NOMO-1 treated with dmso at 0.1 percent for 144 hours (cell line): ENCODE measurements at regions not wholly inside any gene's neighbourhood (a gene's known extent, or its start where the extent isn't known, plus 50 kb on each side); places are given as distances from the start of the nearest gene placed in this dataset.
A peak's percentile ranks its signal among the peaks of the same experiment; 100 is the strongest.

ENCODE experiments used
- DNase-seq: peaks from one replicate; lab custom pipeline; 2025; ENCODE audit not compliant: unreplicated experiment; lab: John Stamatoyannopoulos, UW

- no peak for DNase-seq
Observed at GRCh38 chr17:79405823-79406222, 205.0 kb downstream of the RBFOX3 start.

- no peak for DNase-seq
Observed at GRCh38 chr17:79404136-79404911, 206.5 kb downstream of the RBFOX3 start.

GRCh38 chr17:79401704-79402674 lies 208.9 kb downstream of the RBFOX3 start:
- DNase-seq, result no peak

- peak; percentile 50 for DNase-seq
Observed at GRCh38 chr17:79400989-79401703, 209.7 kb downstream of the RBFOX3 start.

GRCh38 chr17:79399610-79400144 lies 211.2 kb downstream of the RBFOX3 start:
- DNase-seq, result no peak

- DNase-seq, result no peak
Observed at GRCh38 chr17:79398441-79398840, 212.4 kb downstream of the RBFOX3 start.

- no peak for DNase-seq
Observed at GRCh38 chr17:79396696-79397095, 214.2 kb downstream of the RBFOX3 start.

- DNase-seq, result no peak
Observed at GRCh38 chr17:79395545-79395944, 215.3 kb downstream of the RBFOX3 start.

- no peak for DNase-seq
Observed at GRCh38 chr17:79395066-79395465, 215.8 kb downstream of the RBFOX3 start.

GRCh38 chr17:79393358-79394052 lies 217.3 kb downstream of the RBFOX3 start:
- peak; percentile 9 for DNase-seq

GRCh38 chr17:79392598-79392997 lies 218.3 kb downstream of the RBFOX3 start:
- no peak for DNase-seq

- peak; percentile 25 for DNase-seq
Observed at GRCh38 chr17:79391376-79392233, 219.2 kb downstream of the RBFOX3 start.

- no peak for DNase-seq
Observed at GRCh38 chr17:79389896-79390295, 221.0 kb downstream of the RBFOX3 start.

- no peak for DNase-seq
Observed at GRCh38 chr17:79388556-79389295, 222.1 kb downstream of the RBFOX3 start.

- no peak for DNase-seq
Observed at GRCh38 chr17:79387783-79388182, 223.1 kb downstream of the RBFOX3 start.

- no peak for DNase-seq
Observed at GRCh38 chr17:79385962-79386563, 224.8 kb downstream of the RBFOX3 start.

- DNase-seq, result no peak
Observed at GRCh38 chr17:79382313-79382712, 228.5 kb downstream of the RBFOX3 start.

GRCh38 chr17:79379700-79380445 lies 231.0 kb downstream of the RBFOX3 start:
- no peak for DNase-seq
